ENCODE measurements at regions not wholly inside any gene's neighbourhood (a gene's known extent, or its start where the extent isn't known, plus 50 kb on each side); places are given as distances from the start of the nearest gene placed in this dataset.

DNA sequence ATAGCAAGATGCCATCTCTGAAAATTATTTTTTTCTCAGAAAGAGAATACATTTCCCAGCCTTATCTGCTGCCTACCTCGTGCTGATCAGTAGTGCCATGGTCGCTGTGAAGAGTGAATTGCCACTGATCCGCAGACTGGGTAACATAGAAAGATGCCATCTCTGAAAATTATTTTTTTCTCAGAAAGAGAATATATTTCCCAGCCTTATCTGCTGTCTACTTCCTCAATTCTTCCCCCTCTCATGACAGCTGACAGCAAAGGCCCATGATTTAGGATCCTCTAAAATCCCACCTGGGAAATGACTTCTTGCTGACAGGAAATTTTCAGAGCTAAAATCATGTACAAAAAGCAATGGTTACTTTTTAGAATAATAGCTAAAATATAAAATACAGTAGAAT lies 92.5 kb upstream of the AHR start:
- Mint-ChIP-seq H3K4me1 (peaks cover 0 to 2% of the 10 kb centered on the region in 2 experiments; a peak in 1 of 4 replicates), H3K9me3 (no peaks in the 10 kb centered on the region), H3K27me3 (ENCODE audit: low read depth) (no peaks in the 10 kb centered on the region), H3K27ac (no peak overlapping the region), H3K4me3 (no peak overlapping the region), H3K36me3 (ENCODE audit: insufficient read depth in 1 of 3, low read depth in 3 of 3) (no peaks in the 10 kb centered on the region)
- no peaks in the 10 kb centered on the region for H3K23me2 ChIP-seq (ENCODE audit: insufficient read length, low read depth, low read length, poor library complexity, severe bottlenecking)
- no peak overlapping the region for H3K56ac ChIP-seq (ENCODE audit: insufficient read length, low read depth, low read length)
- no peak overlapping the region for H3K27ac ChIP-seq (ENCODE audit: insufficient read length, low read depth, low read length)
- H3T11ph ChIP-seq (ENCODE audit: low read length), result no peak overlapping the region
- no peaks in the 10 kb centered on the region for H3K9me3 ChIP-seq (ENCODE audit: control insufficient read depth, low read depth, low read length)
- no peak overlapping the region for H2BK5ac ChIP-seq (ENCODE audit: insufficient read length, low read length)
- no peak overlapping the region for H2BK15ac ChIP-seq (ENCODE audit: low read depth, low read length)
- H3K9ac ChIP-seq (ENCODE audit: extremely low read depth, insufficient read length, low read length), result no peak overlapping the region
- no peak overlapping the region for H3K18ac ChIP-seq (ENCODE audit: insufficient read length, low read depth, low read length)
- no peak overlapping the region for H4K91ac ChIP-seq (ENCODE audit: insufficient read length, low read depth, low read length)
- H2BK20ac ChIP-seq (ENCODE audit: low read depth, low read length, poor library complexity, severe bottlenecking), result no peak overlapping the region
- H2BK120ac ChIP-seq (ENCODE audit: low read depth, low read length, poor library complexity, severe bottlenecking), result no peak overlapping the region
- no peak overlapping the region for H3K4ac ChIP-seq (ENCODE audit: low read depth, low read length)
- H2AFZ ChIP-seq (ENCODE audit: low read length), result no peak overlapping the region
- H3K4me1 ChIP-seq (ENCODE audit: insufficient read depth, low read length), result no peaks in the 10 kb centered on the region
- no CpG with 5 or more reads among the region's 3 CpGs for WGBS (ENCODE audit: extremely low coverage, insufficient read length, low lambda C conversion rate)
- H3K14ac ChIP-seq (ENCODE audit: insufficient read depth, low read length), result no peak overlapping the region
- no peak overlapping the region for H4K5ac ChIP-seq (ENCODE audit: insufficient read length, low read depth, low read length)
- H4K20me1 ChIP-seq (ENCODE audit: control insufficient read depth, insufficient read depth, insufficient read length), result no peaks in the 10 kb centered on the region
- H3K79me2 ChIP-seq (ENCODE audit: insufficient read depth, low read length), result no peaks in the 10 kb centered on the region
- no peak overlapping the region for H2AK5ac ChIP-seq (ENCODE audit: insufficient read length, low read length)
- H3K4me2 ChIP-seq (ENCODE audit: insufficient read depth, insufficient read length, low read length), result no peak overlapping the region
- no peak overlapping the region for H2BK12ac ChIP-seq (ENCODE audit: insufficient read length, low read depth, low read length)
- no peak overlapping the region for H4K8ac ChIP-seq (replicated peaks; ENCODE audit: insufficient read length, low read depth, low read length)
- TF ChIP-seq, protein P1, sequence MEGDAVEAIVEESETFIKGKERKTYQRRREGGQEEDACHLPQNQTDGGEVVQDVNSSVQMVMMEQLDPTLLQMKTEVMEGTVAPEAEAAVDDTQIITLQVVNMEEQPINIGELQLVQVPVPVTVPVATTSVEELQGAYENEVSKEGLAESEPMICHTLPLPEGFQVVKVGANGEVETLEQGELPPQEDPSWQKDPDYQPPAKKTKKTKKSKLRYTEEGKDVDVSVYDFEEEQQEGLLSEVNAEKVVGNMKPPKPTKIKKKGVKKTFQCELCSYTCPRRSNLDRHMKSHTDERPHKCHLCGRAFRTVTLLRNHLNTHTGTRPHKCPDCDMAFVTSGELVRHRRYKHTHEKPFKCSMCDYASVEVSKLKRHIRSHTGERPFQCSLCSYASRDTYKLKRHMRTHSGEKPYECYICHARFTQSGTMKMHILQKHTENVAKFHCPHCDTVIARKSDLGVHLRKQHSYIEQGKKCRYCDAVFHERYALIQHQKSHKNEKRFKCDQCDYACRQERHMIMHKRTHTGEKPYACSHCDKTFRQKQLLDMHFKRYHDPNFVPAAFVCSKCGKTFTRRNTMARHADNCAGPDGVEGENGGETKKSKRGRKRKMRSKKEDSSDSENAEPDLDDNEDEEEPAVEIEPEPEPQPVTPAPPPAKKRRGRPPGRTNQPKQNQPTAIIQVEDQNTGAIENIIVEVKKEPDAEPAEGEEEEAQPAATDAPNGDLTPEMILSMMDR (conservative IDR thresholded peaks at IDR 0.05), result no peak
- H3K27me3 ChIP-seq (ENCODE audit: insufficient read depth, low read length), result no peaks in the 10 kb centered on the region
- DNase-seq, result no peak
- no peak overlapping the region for H3K23ac ChIP-seq (ENCODE audit: insufficient read length, low read depth, low read length)
- H3K79me1 ChIP-seq (ENCODE audit: insufficient read depth, low read depth, low read length, poor library complexity, severe bottlenecking), result no peaks in the 10 kb centered on the region
